HEK293 (cell line): ENCODE measurements at regions not wholly inside any gene's neighbourhood (a gene's known extent, or its start where the extent isn't known, plus 50 kb on each side); places are given as distances from the start of the nearest gene placed in this dataset.

Experiments used
- CTCF ChIA-PET: fragments of 350-600 bp; formaldehyde crosslinking; extraction: SDS; loops from one replicate; lab custom pipeline; 2021; ENCODE audit warnings: antibody characterized with exemption; lab: Yijun Ruan, JAX
- POLR2A ChIA-PET: fragments of 300-600 bp; formaldehyde crosslinking; extraction: SDS; loops from one replicate; lab custom pipeline; 2020; ENCODE audit warnings: antibody characterized with exemption, inconsistent platforms; lab: Yijun Ruan, JAX
- H3K27ac ChIP-seq: fragments of 200-500 bp; sonication (Bioruptor generic); 2 replicates; pipeline ENCODE4 v1.5.1; 2014; ENCODE audit warnings: low read depth, low read length, control low read depth, inconsistent platforms; ENCODE audit errors: extremely low read depth
- H3K36me3 ChIP-seq, 2 experiments: fragments of 200-500 bp in 1 of 2; sonication (Bioruptor generic) in 1 of 2; 1 replicate in 1 of 2; 2 replicates in 1 of 2; pipeline ENCODE4 v1.5.1; 2014 to 2017; ENCODE audit warnings: inconsistent platforms in 2 of 2, low read length in 2 of 2; ENCODE audit not compliant: control insufficient read depth in 2 of 2, insufficient read depth in 1 of 2
- H3K4me1 ChIP-seq: fragments of 200-500 bp; sonication (Bioruptor generic); 2 replicates; pipeline ENCODE4 v1.5.1; 2014; ENCODE audit warnings: mild to moderate bottlenecking, low read length, inconsistent platforms; ENCODE audit not compliant: control insufficient read depth, insufficient read depth
- H3K4me3 ChIP-seq: 2 replicates; pipeline ENCODE4 v1.5.1; 2011; ENCODE audit warnings: low read depth, mild to moderate bottlenecking, control low read depth, low read length, moderate library complexity
- H3K9me3 ChIP-seq: fragments of 200-500 bp; sonication (Bioruptor generic); 2 replicates; pipeline ENCODE4 v1.5.1; 2014; ENCODE audit warnings: low read depth, low read length, inconsistent platforms; ENCODE audit not compliant: control insufficient read depth, insufficient read depth
- BCL11A ChIP-seq: fragments of 450-650 bp; formaldehyde crosslinking; IDR thresholded peaks from 2 replicates; pipeline ENCODE4 v1.5.1; 2016; ENCODE audit warnings: low read depth, missing biosample characterization, missing genetic modification characterization
- CTCF ChIP-seq: fragments of 450-650 bp; formaldehyde crosslinking; IDR thresholded peaks from 2 replicates; pipeline ENCODE4 v1.5.1; 2016; ENCODE audit warnings: missing biosample characterization, missing genetic modification characterization
- FEZF1 ChIP-seq: fragments of 450-650 bp; formaldehyde crosslinking; IDR thresholded peaks from 2 replicates; pipeline ENCODE4 v1.5.1; 2016; ENCODE audit warnings: missing biosample characterization, missing genetic modification characterization
- IKZF3 ChIP-seq: fragments of 450-650 bp; IDR thresholded peaks from 2 replicates; pipeline ENCODE4 v1.5.0; 2018; ENCODE audit warnings: missing biosample characterization, mild to moderate bottlenecking, missing genetic modification characterization, moderate library complexity
- PATZ1 ChIP-seq: fragments of 450-650 bp; formaldehyde crosslinking; IDR thresholded peaks from 2 replicates; pipeline ENCODE4 v1.5.1; 2016; ENCODE audit warnings: missing biosample characterization, missing genetic modification characterization
- PRDM2 ChIP-seq: fragments of 450-650 bp; formaldehyde crosslinking; IDR thresholded peaks from 2 replicates; pipeline ENCODE4 v1.5.1; 2016; ENCODE audit warnings: missing biosample characterization, missing genetic modification characterization, borderline replicate concordance
- SCRT2 ChIP-seq: fragments of 450-650 bp; formaldehyde crosslinking; IDR thresholded peaks from 2 replicates; pipeline ENCODE4 v1.5.1; 2016; ENCODE audit warnings: missing biosample characterization, missing genetic modification characterization
- ZFP37 ChIP-seq: fragments of 450-650 bp; formaldehyde crosslinking; IDR thresholded peaks from 2 replicates; pipeline ENCODE4 v1.5.1; 2016; ENCODE audit warnings: missing biosample characterization, missing genetic modification characterization
- ZIC2 ChIP-seq: fragments of 450-650 bp; formaldehyde crosslinking; IDR thresholded peaks from 2 replicates; pipeline ENCODE4 v1.5.1; 2016; ENCODE audit warnings: missing biosample characterization, missing genetic modification characterization
- ZNF18 ChIP-seq: fragments of 450-650 bp; formaldehyde crosslinking; IDR thresholded peaks from 2 replicates; pipeline ENCODE4 v1.5.1; 2016; ENCODE audit warnings: missing biosample characterization, missing genetic modification characterization
- ZNF501 ChIP-seq: fragments of 450-650 bp; formaldehyde crosslinking; IDR thresholded peaks from 2 replicates; pipeline ENCODE4 v1.5.1; 2016; ENCODE audit warnings: missing biosample characterization, missing genetic modification characterization
- ZNF521 ChIP-seq: fragments of 450-650 bp; formaldehyde crosslinking; IDR thresholded peaks from 2 replicates; pipeline ENCODE4 v1.5.1; 2017; ENCODE audit warnings: missing biosample characterization, mild to moderate bottlenecking, missing genetic modification characterization
- ZNF558 ChIP-seq: fragments of 450-650 bp; formaldehyde crosslinking; IDR thresholded peaks from 2 replicates; pipeline ENCODE4 v1.5.1; 2016; ENCODE audit warnings: missing biosample characterization, missing genetic modification characterization
- ZNF580 ChIP-seq: fragments of 450-650 bp; formaldehyde crosslinking; IDR thresholded peaks from 2 replicates; pipeline ENCODE4 v1.5.1; 2016; ENCODE audit warnings: missing biosample characterization, missing genetic modification characterization
- ZNF658 ChIP-seq: fragments of 450-650 bp; formaldehyde crosslinking; IDR thresholded peaks from 2 replicates; pipeline ENCODE4; 2016; ENCODE audit warnings: missing biosample characterization, missing genetic modification characterization

- POLR2A ChIA-PET: no interaction called here
- Histone ChIP-seq H3K27ac (no peak overlapping the region), H3K36me3 (no peaks in the 10 kb centered on the region), H3K9me3 (no peaks in the 10 kb centered on the region), H3K4me1 (peaks cover 6% of the 10 kb centered on the region; the same call in 1 of the 2 replicates), H3K4me3 (no peak overlapping the region)
- peak; percentile 50 for TF ChIP-seq CTCF
- TF ChIP-seq IKZF3 (tag by site-specific recombination): no peak
- no peak for TF ChIP-seq ZIC2 (tag by site-specific recombination)
- no peak for TF ChIP-seq ZNF658 (tag by site-specific recombination)
- TF ChIP-seq PRDM2: no peak
- CTCF ChIA-PET: interaction anchor here (0.6 to 2.3 kb wide), 13 partner anchors 18 to 425 kb away, joined by 3 to 8 read pairs (median 4); no protein-coding TSS in a partner anchor
Observed at GRCh38 chr16:77599793-77600415, 122.4 kb upstream of the NUDT7 start.

- peak; percentile 98 for TF ChIP-seq ZNF558 (tag by site-specific recombination)
- no peak for TF ChIP-seq ZFP37
- TF ChIP-seq FEZF1 (tag by site-specific recombination): no peak
- H3K27ac ChIP-seq: no peak overlapping the region
- ChIA-PET POLR2A (no interaction called here), CTCF (interaction anchor here (0.6 to 1.9 kb wide), 4 partner anchors 9 to 179 kb away, joined by 3 to 7 read pairs (median 5); no protein-coding TSS in a partner anchor)
- H3K4me3 ChIP-seq: no peak overlapping the region
- no peaks in the 10 kb centered on the region for H3K9me3 ChIP-seq
- H3K4me1 ChIP-seq: peaks cover under 1% of the 10 kb centered on the region; the same call in 1 of the 2 replicates
- H3K36me3 ChIP-seq: no peaks in the 10 kb centered on the region
Observed at GRCh38 chr16:77600555-77600954, 121.8 kb upstream of the NUDT7 start.

- Histone ChIP-seq H3K27ac (no peak overlapping the region), H3K9me3 (no peaks in the 10 kb centered on the region), H3K4me3 (no peak overlapping the region), H3K4me1 (no peaks in the 10 kb centered on the region), H3K36me3 (no peaks in the 10 kb centered on the region)
- ChIA-PET CTCF (interaction anchor here (1.5 kb wide), 1 partner anchor 105 kb away, joined by 3 read pairs; no protein-coding TSS in a partner anchor), POLR2A (no interaction called here)
- TF ChIP-seq ZNF501: no peak
- no peak for TF ChIP-seq BCL11A
- no peak for TF ChIP-seq SCRT2 (tag by site-specific recombination)
- no peak for TF ChIP-seq ZNF521 (tag by site-specific recombination)
- no peak for TF ChIP-seq ZNF18
- no peak for TF ChIP-seq PATZ1 (tag by site-specific recombination)
- no peak for TF ChIP-seq ZNF580 (tag by site-specific recombination)
Observed at GRCh38 chr16:77603656-77604055, 118.7 kb upstream of the NUDT7 start.
